T-helper 1 cell (primary cell): ENCODE measurements at regions not wholly inside any gene's neighbourhood (a gene's known extent, or its start where the extent isn't known, plus 50 kb on each side); places are given as distances from the start of the nearest gene placed in this dataset.

Source experiments
- DNase-seq, 5 donors: peaks; one replicate each; pipeline ENCODE4 v3.0.0-alpha.2; 2012 to 2020

- DNase-seq = no peak
These were observed 134.9 kb upstream of the PJA1 start for GRCh38 chrX:69299951-69300714.

GRCh38 chrX:69299285-69299684 is 134.0 kb upstream of the PJA1 start:
- no peak for DNase-seq

- DNase-seq = no peak
These were observed 133.3 kb upstream of the PJA1 start for GRCh38 chrX:69298466-69299140.

- no peak for DNase-seq
These were observed 132.3 kb upstream of the PJA1 start for GRCh38 chrX:69297506-69297905.

DNA sequence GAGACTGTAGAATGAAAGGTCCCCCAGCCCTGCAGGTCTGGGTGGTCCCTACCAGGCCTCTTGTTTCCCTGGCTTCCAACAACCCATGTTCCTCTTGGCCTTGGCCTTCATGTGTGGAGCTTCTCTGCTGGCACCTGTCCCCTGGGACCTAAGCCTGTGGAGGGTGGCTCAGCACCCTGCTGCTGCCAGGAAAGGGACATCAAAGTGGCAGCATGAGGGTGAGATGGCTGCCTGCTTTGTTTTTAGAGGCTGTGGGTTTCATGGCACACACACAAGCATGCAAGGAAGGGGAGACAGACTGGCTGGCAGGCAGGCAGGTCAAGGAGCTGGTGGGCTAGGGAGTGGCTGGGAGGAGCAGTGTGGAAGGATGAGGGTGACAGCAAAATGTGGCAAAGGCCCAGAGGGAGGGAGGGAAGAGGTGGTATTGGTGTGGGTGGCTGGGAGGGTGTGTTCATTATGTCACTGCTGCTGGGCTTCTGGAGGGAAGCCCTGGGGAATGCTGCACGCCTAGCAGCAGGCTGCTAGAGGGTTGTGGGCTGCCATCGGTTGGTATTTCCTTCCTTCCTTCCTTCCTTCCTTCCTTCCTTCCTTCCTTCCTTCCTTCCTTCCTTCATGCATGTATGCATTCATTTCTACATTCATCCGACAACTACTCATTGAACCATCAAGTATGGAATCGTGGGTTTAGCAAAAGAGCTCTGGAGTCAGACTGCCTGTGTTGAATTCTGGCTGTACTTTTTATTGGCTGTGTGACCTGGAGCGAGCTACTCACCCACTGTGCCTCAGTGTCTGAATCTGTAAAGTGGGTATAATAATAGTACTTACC is 128.7 kb upstream of the PJA1 start:
- DNase-seq = no peak

GRCh38 chrX:69291116-69291515 is 125.9 kb upstream of the PJA1 start:
- DNase-seq = no peak

DNA sequence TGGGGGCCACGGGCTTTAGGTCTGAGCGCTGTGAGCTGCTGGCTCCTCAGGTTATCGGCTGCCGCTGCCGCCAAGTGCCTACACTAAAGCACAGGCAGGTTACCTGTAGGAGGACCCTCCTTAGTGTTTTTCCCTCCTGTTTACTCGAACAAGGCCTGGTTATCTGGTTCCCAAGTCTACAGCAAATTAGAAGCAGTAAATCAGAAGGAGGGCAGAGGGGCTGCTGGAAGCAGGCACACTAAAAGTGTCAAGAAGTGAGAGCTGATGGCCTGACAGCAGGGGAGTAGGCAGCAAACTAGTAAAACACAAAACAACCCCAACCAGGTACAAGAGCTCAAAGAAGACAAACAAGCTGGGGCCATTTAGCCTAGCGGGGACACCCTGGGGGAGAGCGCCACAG is 125.0 kb upstream of the PJA1 start:
- DNase-seq = no peak

DNA sequence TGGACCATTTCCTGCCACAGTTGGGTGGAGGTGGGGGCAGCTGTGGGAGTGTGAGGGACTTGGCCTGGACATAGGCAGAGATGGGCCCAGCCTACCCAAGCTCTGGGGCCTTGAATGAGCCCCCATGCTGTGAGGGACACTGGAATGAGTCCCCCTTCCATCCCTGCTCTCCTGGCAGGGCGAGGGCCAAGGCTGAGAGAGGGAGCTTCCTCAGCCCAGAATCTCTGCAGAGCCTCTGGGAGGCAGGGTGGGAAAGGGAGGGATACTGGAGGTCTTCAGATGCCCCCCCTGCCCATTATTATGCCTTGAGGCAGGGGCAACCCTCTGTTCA is 124.5 kb upstream of the PJA1 start:
- no peak for DNase-seq

DNA sequence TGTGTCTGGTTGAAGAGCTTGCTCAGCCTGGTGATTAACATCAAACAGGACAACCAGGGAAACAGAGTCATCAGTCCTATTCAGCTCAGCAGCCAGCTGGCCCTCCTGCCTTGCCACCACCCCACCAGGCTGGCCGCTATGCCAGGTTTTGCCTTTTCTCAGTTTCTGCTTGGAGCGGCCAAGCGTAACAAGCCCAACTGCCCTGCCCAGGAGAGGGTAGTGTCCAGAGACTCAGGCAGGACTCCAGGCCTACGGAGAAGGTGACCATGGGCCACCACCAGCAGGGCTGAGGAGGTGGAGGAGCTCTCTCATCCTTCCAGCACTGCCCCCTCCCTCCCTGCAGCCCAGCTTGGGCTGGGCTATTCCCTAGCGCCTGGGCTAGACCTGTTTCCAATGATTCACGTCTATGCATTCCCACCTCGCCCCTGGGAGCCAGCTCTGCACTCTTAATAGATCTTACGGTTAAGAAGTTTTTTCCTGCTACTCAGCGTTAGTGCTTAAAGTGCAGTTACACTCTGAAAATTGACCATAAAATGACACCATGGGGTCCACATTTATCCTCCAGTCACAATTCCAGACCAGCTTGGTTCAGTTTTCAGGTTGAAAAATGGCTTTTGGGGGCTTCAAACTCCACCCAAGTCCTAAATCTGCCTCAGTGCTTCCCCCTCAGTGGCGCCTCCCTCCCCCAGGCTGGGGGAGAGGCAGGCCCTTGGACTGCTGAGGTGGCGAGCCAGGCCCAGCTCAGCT is 124.0 kb upstream of the PJA1 start:
- DNase-seq = no peak

DNA sequence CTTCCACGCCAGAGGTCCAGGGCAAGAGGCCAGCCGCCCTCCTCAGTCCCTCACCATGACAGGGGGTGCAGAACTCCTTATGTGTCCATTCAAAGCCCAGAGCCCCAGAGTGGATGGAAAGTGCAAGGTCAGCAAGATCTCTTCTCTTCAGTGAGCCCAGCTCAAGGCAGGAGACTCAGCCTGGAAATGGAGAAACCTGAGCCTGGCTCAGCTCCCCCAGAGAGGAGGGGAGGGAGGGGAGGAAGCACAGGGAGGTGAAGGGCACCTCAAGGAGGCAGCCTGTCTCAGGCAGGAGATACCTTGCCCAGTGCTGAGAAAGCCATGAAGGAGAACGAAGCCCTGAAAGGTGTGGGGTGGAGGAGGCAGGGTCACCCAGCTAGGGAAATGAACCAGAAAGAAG is 121.8 kb upstream of the PJA1 start:
- DNase-seq = no peak

DNA sequence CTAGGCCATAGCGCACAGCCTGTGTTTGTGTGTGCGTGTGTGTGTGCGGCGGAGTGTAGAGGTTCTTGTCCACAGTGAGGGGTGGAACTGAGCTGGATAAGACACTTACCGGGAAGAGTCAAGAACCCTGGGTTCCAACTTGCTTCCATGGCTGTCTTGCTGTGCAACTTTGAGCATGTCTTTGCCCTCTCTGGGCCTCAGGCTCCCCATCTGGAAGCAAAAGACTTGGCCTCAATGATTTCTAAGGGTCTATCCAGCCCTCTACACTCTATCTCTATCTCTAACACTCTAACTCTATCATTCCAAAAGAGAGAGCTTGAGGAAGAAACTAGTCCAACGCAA is 121.3 kb upstream of the PJA1 start:
- DNase-seq = no peak

GRCh38 chrX:69285881-69286564 is 120.8 kb upstream of the PJA1 start:
- peak in 4 of 5 donors; percentile 29 to 44 (median 31) for DNase-seq

DNA sequence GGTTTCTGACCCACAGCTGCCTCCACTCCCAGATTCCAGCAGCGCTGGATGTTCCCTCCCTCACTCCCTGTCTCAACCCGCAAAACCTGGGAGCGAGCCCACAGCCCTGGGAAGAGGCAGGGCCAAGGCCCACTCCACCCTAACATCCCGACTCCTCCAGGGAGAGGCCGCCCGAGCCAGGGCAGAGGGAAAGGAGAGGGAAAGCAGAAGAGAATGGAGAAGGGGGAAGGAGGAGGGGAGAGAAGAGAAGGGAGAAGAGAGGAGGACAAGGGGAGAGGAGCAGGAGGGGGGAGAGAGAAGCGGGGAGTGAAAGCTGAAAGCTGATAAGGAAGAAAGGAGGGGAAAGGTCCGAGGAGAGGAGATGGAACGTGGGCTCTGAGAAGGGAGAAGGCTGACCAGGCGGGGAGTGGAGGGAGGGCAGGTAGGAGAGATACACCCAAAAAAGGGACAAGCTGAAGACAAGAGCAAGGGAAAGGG is 120.2 kb upstream of the PJA1 start:
- DNase-seq = no peak

GRCh38 chrX:69284491-69284890 is 119.2 kb upstream of the PJA1 start:
- no peak for DNase-seq

GRCh38 chrX:69282893-69283690 is 117.8 kb upstream of the PJA1 start:
- no peak for DNase-seq

DNA sequence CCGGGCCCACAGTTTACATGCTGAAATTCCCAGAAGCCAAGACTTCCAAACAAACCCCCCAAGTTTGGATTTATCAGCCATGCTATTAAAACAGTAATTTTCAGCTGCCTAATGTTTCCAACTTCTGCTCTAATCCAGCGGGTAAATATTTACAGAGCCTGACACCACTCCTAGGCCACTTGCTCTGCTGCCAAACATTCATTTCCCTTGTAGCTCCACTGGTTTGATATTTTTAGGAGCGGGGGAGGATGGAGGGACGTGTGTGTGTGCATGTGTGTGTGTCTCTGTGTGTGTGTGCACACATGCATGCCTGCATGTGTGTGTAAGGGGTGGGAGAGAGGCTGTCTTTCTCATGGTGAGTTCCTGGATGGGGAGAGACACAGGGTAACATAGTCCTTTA is 115.7 kb upstream of the PJA1 start:
- no peak for DNase-seq

DNA sequence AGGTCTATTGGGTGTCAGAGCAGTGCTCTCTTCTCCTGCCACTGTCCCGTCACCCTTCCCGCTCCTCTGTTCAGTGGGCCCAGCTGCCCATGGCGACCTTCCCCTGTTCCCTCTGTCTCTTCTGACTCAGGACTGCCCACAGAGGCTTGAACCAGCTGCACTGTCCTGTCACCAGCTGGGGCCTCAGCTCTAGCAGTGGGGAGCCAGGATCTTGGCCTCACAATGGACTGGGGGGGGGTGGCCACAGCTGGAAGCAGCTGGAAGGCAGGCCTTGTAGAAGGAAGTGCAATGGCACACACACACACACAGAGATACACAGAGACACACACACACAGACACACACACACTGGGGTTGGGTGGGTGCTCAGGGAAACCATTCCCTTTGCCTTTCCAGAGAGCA is 114.0 kb upstream of the PJA1 start:
- DNase-seq = no peak

DNA sequence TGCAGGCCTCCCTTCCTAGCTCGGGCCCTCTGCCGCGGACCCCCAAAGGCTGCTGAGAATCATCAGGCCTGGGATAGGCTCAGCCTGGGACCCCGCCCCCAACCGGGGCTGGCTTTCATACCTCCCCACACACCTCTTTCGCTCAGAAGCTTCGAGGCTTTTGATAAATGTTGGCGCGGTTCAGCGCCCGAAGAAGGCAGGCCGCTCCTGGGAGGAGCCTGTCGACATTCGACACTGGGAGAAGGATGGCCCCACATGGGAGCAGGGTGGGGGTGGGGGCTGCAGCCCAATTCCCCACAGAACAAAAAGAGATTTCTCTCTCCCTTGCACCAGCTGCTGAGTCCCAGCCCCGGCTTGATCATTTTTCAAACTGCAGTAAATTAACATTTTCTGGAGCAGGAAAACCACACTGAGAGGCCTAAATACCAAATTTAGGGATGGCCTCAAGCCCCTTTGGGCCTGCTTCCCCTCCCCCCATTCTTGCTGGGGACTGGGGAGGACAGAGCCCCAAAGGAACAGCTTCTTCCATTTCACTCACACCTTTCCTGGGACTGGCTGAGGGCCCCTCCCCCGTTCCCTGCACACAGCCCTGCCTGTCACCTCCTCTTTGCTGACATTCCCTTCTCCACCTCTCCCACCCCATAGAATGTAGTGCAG is 112.9 kb upstream of the PJA1 start:
- DNase-seq = no peak

- no peak for DNase-seq
These were observed 112.2 kb upstream of the PJA1 start for GRCh38 chrX:69277369-69277990.

DNA sequence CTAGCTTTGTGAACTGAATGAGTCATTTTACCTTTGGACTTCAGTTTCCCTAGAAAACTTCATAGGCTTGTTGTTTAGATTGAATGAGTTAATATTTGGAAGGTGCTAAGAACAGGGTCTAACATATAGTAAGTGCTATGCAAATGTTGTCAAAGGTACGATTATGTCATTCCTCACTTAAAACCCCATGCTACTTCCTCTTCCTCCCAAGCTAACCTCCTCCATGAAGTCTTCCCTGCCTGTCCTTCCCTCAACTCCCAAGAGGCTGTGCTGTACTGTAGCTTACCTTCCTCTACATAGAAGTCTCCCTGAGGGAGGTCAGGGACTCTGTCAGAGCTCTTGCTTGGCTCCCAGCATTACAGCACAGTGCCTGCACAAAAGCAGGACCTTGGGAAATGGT is 103.4 kb upstream of the PJA1 start:
- no peak for DNase-seq

DNA sequence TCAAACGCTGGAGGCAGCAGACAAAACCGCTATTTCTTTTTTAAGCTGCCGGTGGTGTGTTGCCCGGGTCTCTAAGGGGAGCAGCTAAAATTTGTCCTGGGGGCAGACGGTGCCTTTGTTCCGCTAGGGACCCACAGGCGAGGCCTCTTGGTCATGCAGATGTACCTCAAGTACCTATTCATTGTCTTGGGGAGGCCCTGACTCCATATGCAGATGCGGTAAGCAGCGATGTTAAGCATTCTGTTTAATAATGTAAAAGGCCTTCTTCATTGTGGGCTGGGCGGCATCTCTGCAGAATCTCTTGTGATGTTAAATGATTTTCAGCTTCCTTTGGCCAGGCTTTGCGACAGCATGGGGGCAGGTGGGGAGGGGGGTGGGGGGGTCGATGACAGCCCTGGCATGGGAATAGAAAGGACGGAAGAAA is 98.9 kb upstream of the PJA1 start:
- DNase-seq = no peak
